ENCODE measurements at regions not wholly inside any gene's neighbourhood (a gene's known extent, or its start where the extent isn't known, plus 50 kb on each side); places are given as distances from the start of the nearest gene placed in this dataset.

DNA sequence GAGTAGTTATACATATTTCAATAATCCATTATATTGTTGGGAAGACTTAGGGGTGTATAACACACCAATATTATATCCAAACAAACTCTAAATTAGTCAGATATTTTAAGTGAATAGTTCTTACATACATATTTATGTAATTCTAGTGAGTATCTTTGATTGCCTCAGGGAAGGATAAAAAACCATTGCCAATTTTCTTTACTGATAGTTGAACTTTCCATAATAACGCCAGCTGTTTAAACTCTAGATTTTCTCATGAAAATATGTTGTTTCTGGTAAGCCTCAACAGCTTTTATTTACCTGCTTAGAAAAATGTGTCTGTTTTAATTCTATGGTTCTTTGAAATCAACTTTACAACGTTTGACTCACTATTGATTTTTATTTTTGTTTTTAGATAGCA is 959.6 kb upstream of the NOVA1 start:
- DNase-seq (ENCODE audit: low read depth) = no peak
- TF ChIP-seq, protein P1, sequence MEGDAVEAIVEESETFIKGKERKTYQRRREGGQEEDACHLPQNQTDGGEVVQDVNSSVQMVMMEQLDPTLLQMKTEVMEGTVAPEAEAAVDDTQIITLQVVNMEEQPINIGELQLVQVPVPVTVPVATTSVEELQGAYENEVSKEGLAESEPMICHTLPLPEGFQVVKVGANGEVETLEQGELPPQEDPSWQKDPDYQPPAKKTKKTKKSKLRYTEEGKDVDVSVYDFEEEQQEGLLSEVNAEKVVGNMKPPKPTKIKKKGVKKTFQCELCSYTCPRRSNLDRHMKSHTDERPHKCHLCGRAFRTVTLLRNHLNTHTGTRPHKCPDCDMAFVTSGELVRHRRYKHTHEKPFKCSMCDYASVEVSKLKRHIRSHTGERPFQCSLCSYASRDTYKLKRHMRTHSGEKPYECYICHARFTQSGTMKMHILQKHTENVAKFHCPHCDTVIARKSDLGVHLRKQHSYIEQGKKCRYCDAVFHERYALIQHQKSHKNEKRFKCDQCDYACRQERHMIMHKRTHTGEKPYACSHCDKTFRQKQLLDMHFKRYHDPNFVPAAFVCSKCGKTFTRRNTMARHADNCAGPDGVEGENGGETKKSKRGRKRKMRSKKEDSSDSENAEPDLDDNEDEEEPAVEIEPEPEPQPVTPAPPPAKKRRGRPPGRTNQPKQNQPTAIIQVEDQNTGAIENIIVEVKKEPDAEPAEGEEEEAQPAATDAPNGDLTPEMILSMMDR (IDR thresholded peaks at IDR 0.05; ENCODE audit: insufficient read depth, low read depth, low read length, missing control alignments) = no peak
- H3K4me3 ChIP-seq (ENCODE audit: low read length) = no peak overlapping the region

DNA sequence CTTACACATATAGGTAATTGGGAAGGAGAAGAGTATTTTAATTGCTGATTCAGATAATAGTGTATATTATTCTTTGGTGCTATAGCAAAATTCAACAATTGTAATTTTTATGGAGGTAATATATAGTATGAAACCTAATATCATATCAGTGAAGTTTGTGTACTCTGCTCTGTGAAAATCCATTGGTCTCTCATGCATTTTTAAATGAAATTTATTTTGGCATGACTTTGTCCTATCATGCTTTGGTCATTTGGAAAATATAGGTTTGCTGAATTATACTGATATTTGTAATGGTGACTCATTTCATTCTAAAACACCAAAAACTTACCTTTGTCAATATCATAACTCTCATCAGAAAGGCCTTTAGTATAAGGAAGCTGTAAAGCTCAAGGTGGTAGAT is 962.0 kb upstream of the NOVA1 start:
- no peak for DNase-seq (ENCODE audit: low read depth)
- no peak overlapping the region for H3K4me3 ChIP-seq (ENCODE audit: low read length)
- TF ChIP-seq, protein P1 (IDR thresholded peaks at IDR 0.05; ENCODE audit: insufficient read depth, low read depth, low read length, missing control alignments) = no peak

DNA sequence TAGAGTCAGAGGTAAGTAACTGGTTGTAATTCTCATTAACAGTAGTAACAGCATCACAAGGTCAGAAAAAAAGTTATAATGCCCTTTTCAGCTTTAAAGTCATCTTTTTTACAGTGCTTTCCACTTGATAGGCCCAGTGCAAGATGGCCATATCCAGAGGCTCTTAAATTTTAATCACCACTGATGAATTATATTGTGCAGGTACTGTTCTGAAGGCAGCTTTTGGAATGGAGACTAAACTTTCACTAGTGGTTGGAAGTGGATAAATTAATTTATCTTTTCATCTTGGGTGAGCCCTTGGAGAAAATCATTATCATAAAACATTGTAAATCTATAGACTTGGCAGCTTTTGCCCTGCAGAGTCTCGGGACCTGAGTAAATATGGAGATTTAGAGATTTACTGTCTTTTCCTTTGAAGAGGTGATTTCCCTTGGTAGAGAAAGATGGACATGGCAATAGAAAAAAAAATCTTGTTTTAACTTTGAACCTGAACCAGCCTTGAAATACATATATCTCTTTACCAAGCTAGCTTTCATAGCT is 969.1 kb upstream of the NOVA1 start:
- TF ChIP-seq, protein P1 (IDR thresholded peaks at IDR 0.05; ENCODE audit: insufficient read depth, low read depth, low read length, missing control alignments) = no peak
- H3K4me3 ChIP-seq (ENCODE audit: low read length) = no peak overlapping the region
- DNase-seq (ENCODE audit: low read depth) = no peak

DNA sequence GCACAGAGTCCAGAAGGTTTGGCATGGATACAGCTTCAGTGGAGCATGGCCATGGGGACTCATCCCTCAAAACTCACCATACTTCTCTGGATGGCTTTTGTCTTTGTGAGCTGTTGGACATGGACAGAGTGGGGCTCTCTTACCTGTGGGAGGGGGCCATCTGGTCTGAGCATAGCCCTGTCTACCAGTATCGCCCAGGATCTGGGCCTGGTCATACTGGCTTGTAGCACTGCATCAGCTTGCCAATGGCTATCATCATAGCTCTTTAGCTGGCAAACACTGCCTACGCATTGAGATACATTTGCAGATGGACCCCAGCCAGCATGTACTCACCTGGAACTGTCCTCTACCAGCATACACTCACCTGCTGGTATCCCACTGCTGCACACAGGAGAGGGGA is 975.2 kb upstream of the NOVA1 start:
- DNase-seq (ENCODE audit: low read depth) = no peak
- no peak overlapping the region for H3K4me3 ChIP-seq (ENCODE audit: low read length)
- TF ChIP-seq, protein P1 (IDR thresholded peaks at IDR 0.05; ENCODE audit: insufficient read depth, low read depth, low read length, missing control alignments) = no peak

DNA sequence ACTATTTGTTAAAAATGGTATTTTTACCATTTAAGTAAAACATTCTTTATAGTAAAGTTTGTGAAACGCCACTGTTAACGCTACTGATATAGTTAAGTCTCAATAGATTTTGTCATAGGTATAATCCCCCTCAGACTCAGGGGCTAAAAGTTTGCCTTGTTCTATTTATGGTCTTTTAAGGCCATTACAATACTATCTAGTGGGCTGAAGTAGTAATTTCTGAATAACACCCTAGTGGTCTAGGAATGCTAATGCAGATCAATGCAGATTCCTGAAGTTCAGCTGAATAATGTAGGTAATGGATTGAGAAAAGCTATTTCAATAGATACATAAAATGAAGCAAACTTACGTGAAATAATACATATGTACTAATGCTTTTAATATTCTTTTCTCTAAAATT is 989.3 kb upstream of the NOVA1 start:
- no peak for DNase-seq (ENCODE audit: low read depth)
- H3K4me3 ChIP-seq (ENCODE audit: low read length) = no peak overlapping the region
- TF ChIP-seq, protein P1 (IDR thresholded peaks at IDR 0.05; ENCODE audit: insufficient read depth, low read depth, low read length, missing control alignments) = no peak

DNA sequence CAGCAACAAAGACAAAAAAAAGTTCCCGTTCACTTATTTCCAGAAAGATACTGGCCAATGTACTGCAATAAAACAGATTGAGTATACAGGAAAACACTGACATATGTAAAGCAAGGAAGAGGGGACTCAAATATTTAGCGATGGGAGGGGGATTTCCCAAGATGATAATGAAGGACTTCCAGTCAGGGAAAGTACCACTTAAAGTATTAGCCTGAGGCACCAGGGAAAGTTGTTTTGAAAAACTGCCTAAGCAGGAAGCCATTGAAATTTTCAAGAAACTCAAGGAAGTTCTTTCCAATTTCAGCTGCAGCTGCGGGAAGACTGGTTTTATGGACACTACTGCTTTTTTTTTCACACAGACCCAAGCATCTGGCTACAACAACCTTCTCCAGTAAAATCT is 1007.4 kb upstream of the NOVA1 start:
- peak; percentile 23 for DNase-seq (ENCODE audit: low read depth)
- no peak overlapping the region for H3K4me3 ChIP-seq (ENCODE audit: low read length)
- TF ChIP-seq, protein P1 (IDR thresholded peaks at IDR 0.05; ENCODE audit: insufficient read depth, low read depth, low read length, missing control alignments) = no peak

DNA sequence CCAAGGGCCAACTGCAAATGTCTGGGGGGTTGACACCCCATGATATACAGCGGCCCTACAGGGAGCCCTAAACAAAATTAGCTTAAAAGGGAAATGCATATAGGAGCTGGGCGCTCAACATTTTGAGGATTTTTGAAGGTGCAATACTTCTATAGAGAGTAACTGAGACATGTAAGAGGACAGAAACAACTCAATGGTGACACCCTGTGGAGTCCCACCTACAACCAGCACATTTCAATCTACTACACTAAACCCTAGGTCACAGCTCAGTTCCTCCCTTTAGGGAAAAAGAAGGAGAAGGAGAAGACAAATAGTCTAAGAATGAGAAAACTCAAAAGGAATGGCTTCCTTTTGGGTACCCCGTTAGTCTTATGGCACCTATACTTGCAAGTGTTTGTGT is 1010.5 kb upstream of the NOVA1 start:
- no peak for DNase-seq (ENCODE audit: low read depth)
- no peak overlapping the region for H3K4me3 ChIP-seq (ENCODE audit: low read length)
- TF ChIP-seq, protein P1 (IDR thresholded peaks at IDR 0.05; ENCODE audit: insufficient read depth, low read depth, low read length, missing control alignments) = no peak

Measured in epithelial cell of esophagus (primary cell).